SK-N-SH treated with all-trans-retinoic acid at 6 μM for 48 hours (cell line): ENCODE measurements at regions not wholly inside any gene's neighbourhood (a gene's known extent, or its start where the extent isn't known, plus 50 kb on each side); places are given as distances from the start of the nearest gene placed in this dataset.

ENCODE experiments used
- ATAC-seq: fragments of 200-7000 bp; cut with Tn5 transposase; 3 replicates; pipeline ENCODE4 v1.9.1; 2020; ENCODE audit warnings: mild to moderate bottlenecking, moderate library complexity
- ARNTL ChIP-seq: fragments of 450-650 bp; formaldehyde crosslinking; IDR thresholded peaks from 2 replicates; pipeline ENCODE4 v1.5.0; 2020; ENCODE audit warnings: low read depth, mild to moderate bottlenecking, moderate library complexity, borderline replicate concordance
- BACH2 ChIP-seq: fragments of 250-450 bp; sonication (Bioruptor Pico); IDR thresholded peaks from 2 replicates; pipeline ENCODE4 v1.9.0; 2021; ENCODE audit warnings: mild to moderate bottlenecking, borderline replicate concordance
- CSDC2 ChIP-seq: fragments of 250-450 bp; sonication (Bioruptor Pico); IDR thresholded peaks from 2 replicates; pipeline ENCODE4 v1.5.0; 2020; ENCODE audit warnings: mild to moderate bottlenecking, moderate library complexity
- ESRRG ChIP-seq: fragments of 250-450 bp; sonication (Bioruptor Pico); IDR thresholded peaks from 2 replicates; pipeline ENCODE4 v1.6.1; 2021; ENCODE audit warnings: mild to moderate bottlenecking
- GLIS3 ChIP-seq: fragments of 250-450 bp; sonication (Bioruptor Pico); IDR thresholded peaks from 2 replicates; pipeline ENCODE4 v1.5.0; 2020; ENCODE audit warnings: mild to moderate bottlenecking, moderate library complexity
- ISL1 ChIP-seq: fragments of 250-450 bp; sonication (Bioruptor Pico); IDR thresholded peaks from 2 replicates; pipeline ENCODE4 v2.1.2; 2022; ENCODE audit warnings: mild to moderate bottlenecking, moderate library complexity
- OSR1 ChIP-seq: fragments of 250-450 bp; sonication (Bioruptor Pico); IDR thresholded peaks from 2 replicates; pipeline ENCODE4 v1.8.0; 2022; ENCODE audit warnings: moderate library complexity, mild to moderate bottlenecking, inconsistent platforms
- POU6F1 ChIP-seq: fragments of 250-450 bp; sonication (Bioruptor Pico); IDR thresholded peaks from 2 replicates; pipeline ENCODE4 v1.8.0; 2021; ENCODE audit warnings: low read depth, mild to moderate bottlenecking, moderate library complexity, borderline replicate concordance
- PPARA ChIP-seq: fragments of 250-450 bp; sonication (Bioruptor Pico); IDR thresholded peaks from 2 replicates; pipeline ENCODE4 v1.5.0; 2020; ENCODE audit warnings: mild to moderate bottlenecking, borderline replicate concordance
- RARB ChIP-seq: fragments of 250-450 bp; sonication (Bioruptor Pico); IDR thresholded peaks from 2 replicates; pipeline ENCODE4 v1.8.0; 2021; ENCODE audit warnings: mild to moderate bottlenecking, moderate library complexity
- SNAI2 ChIP-seq: fragments of 250-450 bp; sonication (Bioruptor Pico); IDR thresholded peaks from 2 replicates; pipeline ENCODE4 v1.5.0; 2020; ENCODE audit warnings: mild to moderate bottlenecking, moderate library complexity
- TCF4 ChIP-seq: fragments of 250-450 bp; sonication (Bioruptor Pico); IDR thresholded peaks from 2 replicates; pipeline ENCODE4 v1.8.0; 2021; ENCODE audit warnings: mild to moderate bottlenecking, moderate library complexity, borderline replicate concordance
- TOX ChIP-seq: fragments of 250-450 bp; sonication (Bioruptor Pico); IDR thresholded peaks from 2 replicates; pipeline ENCODE4 v1.8.0; 2021; ENCODE audit warnings: mild to moderate bottlenecking, moderate library complexity, borderline replicate concordance
- TSHZ2 ChIP-seq: fragments of 250-450 bp; sonication (Bioruptor Pico); IDR thresholded peaks from 2 replicates; pipeline ENCODE4 v1.5.0; 2020; ENCODE audit warnings: mild to moderate bottlenecking, moderate library complexity
- ZC3H10 ChIP-seq: fragments of 250-450 bp; sonication (Bioruptor Pico); IDR thresholded peaks from 2 replicates; pipeline ENCODE4 v1.5.1; 2021; ENCODE audit warnings: mild to moderate bottlenecking, moderate library complexity
- ZFP3 ChIP-seq: fragments of 250-450 bp; sonication (Bioruptor Pico); IDR thresholded peaks from 2 replicates; pipeline ENCODE4 v1.5.0; 2020; ENCODE audit warnings: mild to moderate bottlenecking, moderate library complexity
- ZFP30 ChIP-seq: fragments of 450-650 bp; formaldehyde crosslinking; IDR thresholded peaks from 2 replicates; pipeline ENCODE4 v1.5.0; 2022; ENCODE audit warnings: mild to moderate bottlenecking, moderate library complexity
- ZNF70 ChIP-seq: fragments of 450-650 bp; formaldehyde crosslinking; IDR thresholded peaks from 2 replicates; pipeline ENCODE4 v1.5.0; 2020; ENCODE audit warnings: mild to moderate bottlenecking, moderate library complexity
- ZNF8 ChIP-seq: fragments of 450-650 bp; formaldehyde crosslinking; IDR thresholded peaks from 2 replicates; pipeline ENCODE4 v1.5.0; 2020; ENCODE audit warnings: mild to moderate bottlenecking, moderate library complexity
- TF ChIP-seq, protein P1 (sequence below): fragments of 250-450 bp; sonication (Bioruptor Pico); IDR thresholded peaks from 2 replicates; pipeline ENCODE4 v1.5.1; 2020; ENCODE audit warnings: low read depth, mild to moderate bottlenecking, moderate library complexity
- TF ChIP-seq, protein P2 (sequence below): fragments of 250-450 bp; sonication (Bioruptor Pico); IDR thresholded peaks from 2 replicates; pipeline ENCODE4 v1.8.0; 2020; ENCODE audit warnings: mild to moderate bottlenecking, moderate library complexity, borderline replicate concordance
- TF ChIP-seq, protein P3 (sequence below): fragments of 250-450 bp; sonication (Bioruptor Pico); IDR thresholded peaks from 2 replicates; pipeline ENCODE4 v1.5.1; 2021; ENCODE audit warnings: mild to moderate bottlenecking, moderate library complexity

GRCh38 chr5:92215116-92215515, 832.0 kb upstream of the ARRDC3 start (continued):
- no peak for TF ChIP-seq POU6F1
- no peak for TF ChIP-seq ZNF8 (CRISPR knock-in tag)

GRCh38 chr5:92208265-92208664, 825.1 kb upstream of the ARRDC3 start:
- no peak for TF ChIP-seq ZNF8 (CRISPR knock-in tag)
- TF ChIP-seq SNAI2 (CRISPR knock-in tag) = no peak
- no peak for TF ChIP-seq ESRRG (CRISPR knock-in tag)
- no peak for TF ChIP-seq OSR1 (CRISPR knock-in tag)
- no peak for TF ChIP-seq ZC3H10
- no peak for TF ChIP-seq ZFP3 (CRISPR knock-in tag)
- no peak for TF ChIP-seq GLIS3 (CRISPR knock-in tag)
- no peak for TF ChIP-seq ZFP30 (CRISPR knock-in tag)
- TF ChIP-seq TOX (CRISPR knock-in tag) = no peak
- no peak for TF ChIP-seq CSDC2 (CRISPR knock-in tag)
- TF ChIP-seq ZNF70 = no peak
- TF ChIP-seq, protein P1, sequence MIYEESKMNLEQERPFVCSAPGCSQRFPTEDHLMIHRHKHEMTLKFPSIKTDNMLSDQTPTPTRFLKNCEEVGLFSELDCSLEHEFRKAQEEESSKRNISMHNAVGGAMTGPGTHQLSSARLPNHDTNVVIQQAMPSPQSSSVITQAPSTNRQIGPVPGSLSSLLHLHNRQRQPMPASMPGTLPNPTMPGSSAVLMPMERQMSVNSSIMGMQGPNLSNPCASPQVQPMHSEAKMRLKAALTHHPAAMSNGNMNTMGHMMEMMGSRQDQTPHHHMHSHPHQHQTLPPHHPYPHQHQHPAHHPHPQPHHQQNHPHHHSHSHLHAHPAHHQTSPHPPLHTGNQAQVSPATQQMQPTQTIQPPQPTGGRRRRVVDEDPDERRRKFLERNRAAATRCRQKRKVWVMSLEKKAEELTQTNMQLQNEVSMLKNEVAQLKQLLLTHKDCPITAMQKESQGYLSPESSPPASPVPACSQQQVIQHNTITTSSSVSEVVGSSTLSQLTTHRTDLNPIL (CRISPR knock-in tag) = no peak
- TF ChIP-seq, protein P2, sequence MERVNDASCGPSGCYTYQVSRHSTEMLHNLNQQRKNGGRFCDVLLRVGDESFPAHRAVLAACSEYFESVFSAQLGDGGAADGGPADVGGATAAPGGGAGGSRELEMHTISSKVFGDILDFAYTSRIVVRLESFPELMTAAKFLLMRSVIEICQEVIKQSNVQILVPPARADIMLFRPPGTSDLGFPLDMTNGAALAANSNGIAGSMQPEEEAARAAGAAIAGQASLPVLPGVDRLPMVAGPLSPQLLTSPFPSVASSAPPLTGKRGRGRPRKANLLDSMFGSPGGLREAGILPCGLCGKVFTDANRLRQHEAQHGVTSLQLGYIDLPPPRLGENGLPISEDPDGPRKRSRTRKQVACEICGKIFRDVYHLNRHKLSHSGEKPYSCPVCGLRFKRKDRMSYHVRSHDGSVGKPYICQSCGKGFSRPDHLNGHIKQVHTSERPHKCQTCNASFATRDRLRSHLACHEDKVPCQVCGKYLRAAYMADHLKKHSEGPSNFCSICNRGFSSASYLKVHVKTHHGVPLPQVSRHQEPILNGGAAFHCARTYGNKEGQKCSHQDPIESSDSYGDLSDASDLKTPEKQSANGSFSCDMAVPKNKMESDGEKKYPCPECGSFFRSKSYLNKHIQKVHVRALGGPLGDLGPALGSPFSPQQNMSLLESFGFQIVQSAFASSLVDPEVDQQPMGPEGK (CRISPR knock-in tag) = no peak
- TF ChIP-seq TCF4 (CRISPR knock-in tag) = no peak
- no peak for ATAC-seq

DNA sequence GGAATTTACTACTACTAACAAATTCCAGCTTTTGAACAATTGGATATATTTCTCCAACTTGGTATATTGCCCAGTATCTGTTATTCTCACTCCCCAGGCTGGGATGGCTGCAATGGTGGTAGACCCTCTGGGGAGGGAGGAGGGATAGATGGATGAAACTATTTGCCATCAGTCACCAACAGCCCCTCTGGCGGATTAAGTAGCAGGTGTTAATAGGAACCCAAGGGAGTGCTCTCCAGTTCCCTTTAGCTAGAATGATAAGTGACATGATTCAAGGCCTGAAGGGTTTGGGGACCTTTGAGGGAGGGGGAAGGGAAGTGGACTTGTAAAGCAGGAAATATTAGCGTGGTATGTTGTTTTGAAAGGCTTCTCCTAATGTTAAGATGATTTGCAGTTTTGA, 824.0 kb upstream of the ARRDC3 start:
- TF ChIP-seq ZNF8 (CRISPR knock-in tag) (no peak), ZNF70 (no peak), BACH2 (CRISPR knock-in tag) (no peak), RARB (no peak), ESRRG (CRISPR knock-in tag) (no peak), POU6F1 (no peak), TCF4 (CRISPR knock-in tag) (no peak), ISL1 (CRISPR knock-in tag) (no peak), GLIS3 (CRISPR knock-in tag) (no peak), TOX (CRISPR knock-in tag) (no peak), PPARA (CRISPR knock-in tag) (no peak), ARNTL (no peak), TSHZ2 (CRISPR knock-in tag) (no peak), ZC3H10 (no peak), SNAI2 (CRISPR knock-in tag) (no peak), OSR1 (CRISPR knock-in tag) (no peak), ZFP3 (CRISPR knock-in tag) (no peak), CSDC2 (CRISPR knock-in tag) (no peak)
- TF ChIP-seq, protein P2 (CRISPR knock-in tag) = no peak
- TF ChIP-seq, protein P3, sequence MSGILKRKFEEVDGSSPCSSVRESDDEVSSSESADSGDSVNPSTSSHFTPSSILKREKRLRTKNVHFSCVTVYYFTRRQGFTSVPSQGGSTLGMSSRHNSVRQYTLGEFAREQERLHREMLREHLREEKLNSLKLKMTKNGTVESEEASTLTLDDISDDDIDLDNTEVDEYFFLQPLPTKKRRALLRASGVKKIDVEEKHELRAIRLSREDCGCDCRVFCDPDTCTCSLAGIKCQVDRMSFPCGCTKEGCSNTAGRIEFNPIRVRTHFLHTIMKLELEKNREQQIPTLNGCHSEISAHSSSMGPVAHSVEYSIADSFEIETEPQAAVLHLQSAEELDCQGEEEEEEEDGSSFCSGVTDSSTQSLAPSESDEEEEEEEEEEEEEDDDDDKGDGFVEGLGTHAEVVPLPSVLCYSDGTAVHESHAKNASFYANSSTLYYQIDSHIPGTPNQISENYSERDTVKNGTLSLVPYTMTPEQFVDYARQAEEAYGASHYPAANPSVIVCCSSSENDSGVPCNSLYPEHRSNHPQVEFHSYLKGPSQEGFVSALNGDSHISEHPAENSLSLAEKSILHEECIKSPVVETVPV (CRISPR knock-in tag) = no peak
- no peak for ATAC-seq
